ENCODE measurements at regions not wholly inside any gene's neighbourhood (a gene's known extent, or its start where the extent isn't known, plus 50 kb on each side); places are given as distances from the start of the nearest gene placed in this dataset.

DNA sequence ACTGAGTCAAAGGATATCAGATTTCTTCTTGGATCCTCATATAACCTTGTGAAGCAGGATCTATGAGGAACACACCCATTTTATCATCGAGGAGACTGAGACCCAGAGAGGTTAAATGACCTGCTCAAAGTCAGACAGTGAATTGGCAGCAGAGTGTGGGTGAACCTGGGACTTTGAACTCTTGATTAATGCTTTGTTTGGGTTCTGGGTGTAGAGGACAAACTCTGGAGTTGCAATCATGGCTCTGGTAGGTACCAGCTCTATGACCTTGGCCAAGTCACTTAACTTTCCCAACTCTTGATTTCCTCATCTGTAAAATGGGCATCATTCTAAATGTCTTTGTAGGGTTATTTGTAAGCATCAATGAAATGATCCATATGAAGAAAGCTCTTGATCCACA is 166.4 kb downstream of the HAPSTR1 start:
- no peak for DNase-seq (ENCODE audit: low read depth)
- TF ChIP-seq, protein P1, sequence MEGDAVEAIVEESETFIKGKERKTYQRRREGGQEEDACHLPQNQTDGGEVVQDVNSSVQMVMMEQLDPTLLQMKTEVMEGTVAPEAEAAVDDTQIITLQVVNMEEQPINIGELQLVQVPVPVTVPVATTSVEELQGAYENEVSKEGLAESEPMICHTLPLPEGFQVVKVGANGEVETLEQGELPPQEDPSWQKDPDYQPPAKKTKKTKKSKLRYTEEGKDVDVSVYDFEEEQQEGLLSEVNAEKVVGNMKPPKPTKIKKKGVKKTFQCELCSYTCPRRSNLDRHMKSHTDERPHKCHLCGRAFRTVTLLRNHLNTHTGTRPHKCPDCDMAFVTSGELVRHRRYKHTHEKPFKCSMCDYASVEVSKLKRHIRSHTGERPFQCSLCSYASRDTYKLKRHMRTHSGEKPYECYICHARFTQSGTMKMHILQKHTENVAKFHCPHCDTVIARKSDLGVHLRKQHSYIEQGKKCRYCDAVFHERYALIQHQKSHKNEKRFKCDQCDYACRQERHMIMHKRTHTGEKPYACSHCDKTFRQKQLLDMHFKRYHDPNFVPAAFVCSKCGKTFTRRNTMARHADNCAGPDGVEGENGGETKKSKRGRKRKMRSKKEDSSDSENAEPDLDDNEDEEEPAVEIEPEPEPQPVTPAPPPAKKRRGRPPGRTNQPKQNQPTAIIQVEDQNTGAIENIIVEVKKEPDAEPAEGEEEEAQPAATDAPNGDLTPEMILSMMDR (conservative IDR thresholded peaks at IDR 0.05; ENCODE audit: low read depth, low read length): no peak

DNA sequence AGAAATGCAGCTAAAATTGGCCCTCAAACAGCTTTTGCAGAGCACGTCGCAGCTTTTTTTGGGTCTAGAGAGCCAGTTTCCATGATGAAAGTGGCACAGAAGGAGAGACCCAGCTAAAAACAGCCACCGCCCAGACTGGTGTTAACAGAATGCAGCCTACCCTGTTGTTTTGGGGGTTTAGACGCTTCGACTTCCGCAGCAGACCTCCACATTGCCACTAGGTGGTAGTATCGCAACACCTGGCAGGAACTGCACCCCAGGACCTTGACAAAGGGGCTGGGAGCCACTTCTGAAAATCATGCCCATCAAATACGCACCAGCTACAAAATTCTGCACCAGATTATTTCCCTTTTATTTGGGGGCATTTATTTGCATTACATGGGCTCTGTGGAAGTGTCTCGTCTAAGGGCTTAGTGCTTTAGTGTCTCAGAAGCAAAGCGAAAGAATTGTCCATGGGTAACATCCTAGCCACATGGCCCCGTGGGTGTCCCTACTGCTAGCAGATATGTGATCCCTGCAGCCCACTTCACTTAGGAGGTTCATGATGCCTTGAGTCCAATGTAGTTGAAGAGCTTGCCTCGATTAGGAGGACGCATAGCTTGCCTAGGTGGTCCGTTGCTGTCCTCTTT is 167.1 kb downstream of the HAPSTR1 start:
- DNase-seq (ENCODE audit: low read depth): peak; percentile 4
- TF ChIP-seq, protein P1 (conservative IDR thresholded peaks at IDR 0.05; ENCODE audit: low read depth, low read length): peak; percentile 52

More for the DNA sequence above, 166.4 kb downstream of the HAPSTR1 start:
- H3K4me3 ChIP-seq (ENCODE audit: low read depth, low read length): no peak overlapping the region

DNA sequence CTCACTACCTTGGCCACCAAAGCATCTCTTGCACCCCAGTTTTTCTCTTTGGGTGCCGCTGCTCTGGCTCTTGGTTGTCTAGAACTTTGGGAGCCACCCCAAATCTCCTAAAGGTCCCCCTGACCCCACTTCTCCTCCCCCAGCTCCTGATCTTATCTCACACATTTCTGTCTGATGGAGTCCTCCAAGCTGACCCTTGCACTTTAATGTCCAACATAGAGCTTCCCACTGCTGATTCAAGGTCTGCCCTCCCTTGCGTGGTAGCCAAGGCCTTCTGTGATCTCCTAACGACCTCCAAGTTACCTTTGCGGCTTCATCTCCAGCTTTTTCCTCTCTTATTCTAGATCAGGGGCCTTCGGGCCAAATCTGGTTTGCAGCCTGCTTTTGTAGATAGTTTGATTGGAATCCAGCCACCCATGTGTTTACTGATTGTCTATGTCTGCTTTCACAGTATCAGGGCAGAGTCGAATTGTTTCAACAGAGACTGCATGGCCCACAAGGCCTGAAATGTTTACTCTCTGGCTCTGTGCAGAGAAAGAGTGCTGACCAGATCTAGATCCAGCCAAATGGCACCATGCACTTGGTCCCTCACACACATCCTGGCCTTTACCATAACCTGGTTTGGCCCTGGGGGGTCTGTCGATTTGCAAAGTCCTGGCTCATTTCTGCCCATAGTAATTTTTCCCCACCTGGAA is 168.6 kb downstream of the HAPSTR1 start:
- no peak overlapping the region for H3K4me3 ChIP-seq (ENCODE audit: low read depth, low read length)
- DNase-seq (ENCODE audit: low read depth): no peak
- TF ChIP-seq, protein P1 (conservative IDR thresholded peaks at IDR 0.05; ENCODE audit: low read depth, low read length): no peak

More for the DNA sequence above, 167.1 kb downstream of the HAPSTR1 start:
- H3K4me3 ChIP-seq (ENCODE audit: low read depth, low read length): no peak overlapping the region

DNA sequence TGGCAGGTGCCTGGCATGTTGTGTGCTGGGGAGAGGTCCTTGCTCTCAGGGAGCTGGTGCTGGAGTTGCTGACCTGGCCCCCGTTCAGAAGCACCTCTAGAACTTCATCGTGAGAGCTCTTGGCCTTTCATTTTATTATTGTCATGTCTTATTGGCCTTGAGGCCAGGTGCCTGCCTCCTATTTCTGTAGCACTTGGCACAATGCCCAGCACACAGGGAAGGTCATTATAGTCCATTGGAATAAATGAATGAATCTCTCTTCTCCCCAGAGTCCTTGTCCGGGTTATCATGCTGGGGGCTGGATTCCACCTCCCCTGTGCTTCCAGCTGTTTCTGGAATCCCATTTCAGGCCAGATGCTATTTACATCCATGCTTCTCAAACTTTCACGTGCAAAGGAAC is 169.2 kb downstream of the HAPSTR1 start:
- TF ChIP-seq, protein P1 (conservative IDR thresholded peaks at IDR 0.05; ENCODE audit: low read depth, low read length): no peak
- H3K4me3 ChIP-seq (ENCODE audit: low read depth, low read length): no peak overlapping the region
- DNase-seq (ENCODE audit: low read depth): no peak

DNA sequence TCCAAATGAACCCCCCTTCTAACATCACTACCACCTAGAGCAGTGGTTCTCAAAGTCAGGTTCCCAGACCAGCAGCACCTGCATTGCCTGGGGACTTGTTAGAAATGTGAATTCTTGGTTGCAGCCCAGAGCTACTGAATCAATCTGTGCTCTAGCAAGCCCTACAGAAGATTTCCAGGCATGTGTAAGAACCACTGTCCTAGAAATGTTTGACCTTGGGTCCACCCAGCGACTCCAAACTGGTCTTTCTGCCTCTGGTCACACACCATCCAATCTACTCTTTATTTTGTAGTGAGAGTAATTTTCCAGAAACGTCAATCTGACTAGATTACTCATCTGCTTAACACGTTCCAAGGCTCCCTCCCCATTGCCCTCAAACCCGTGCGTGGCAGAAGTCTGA is 169.9 kb downstream of the HAPSTR1 start:
- no peak for DNase-seq (ENCODE audit: low read depth)
- no peak overlapping the region for H3K4me3 ChIP-seq (ENCODE audit: low read depth, low read length)
- TF ChIP-seq, protein P1 (conservative IDR thresholded peaks at IDR 0.05; ENCODE audit: low read depth, low read length): no peak

DNA sequence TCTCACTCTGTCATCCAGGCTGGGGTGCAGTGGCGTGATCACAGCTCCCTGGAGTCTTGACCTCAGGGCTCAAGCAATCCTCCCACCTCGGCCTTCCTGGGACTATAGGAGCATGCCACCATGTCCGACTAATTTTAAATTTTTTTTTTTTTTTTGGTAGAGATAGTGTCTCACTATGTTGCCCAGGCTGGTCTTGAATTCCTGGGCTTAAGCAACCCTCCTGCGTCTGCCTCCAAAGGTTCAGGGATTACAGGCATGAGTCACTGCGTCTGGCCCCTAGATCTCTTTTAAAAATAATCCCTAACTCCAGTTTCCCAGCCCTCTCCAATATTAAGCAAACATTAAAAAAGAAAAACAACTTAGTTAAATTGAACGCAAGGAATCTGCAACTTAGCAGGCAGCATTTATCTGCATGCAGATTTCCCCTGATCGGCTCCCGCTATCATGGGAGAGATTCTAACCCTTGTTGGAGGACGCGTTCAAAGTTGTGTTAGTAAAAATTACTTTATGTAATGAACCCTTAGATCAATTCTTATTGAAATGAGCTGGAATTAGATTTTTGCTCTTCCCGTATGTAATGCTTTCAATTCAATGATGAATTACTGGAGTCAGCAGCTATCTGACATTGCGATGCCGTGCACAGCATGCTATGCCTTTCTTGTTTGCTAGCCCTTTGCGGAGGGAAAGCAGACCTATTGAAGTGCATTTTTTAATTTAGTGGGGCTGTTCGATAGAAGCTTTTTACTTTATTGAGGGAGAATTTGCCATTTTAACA is 171.7 kb downstream of the HAPSTR1 start:
- H3K4me3 ChIP-seq (ENCODE audit: low read depth, low read length): no peak overlapping the region
- DNase-seq (ENCODE audit: low read depth): no peak
- TF ChIP-seq, protein P1 (conservative IDR thresholded peaks at IDR 0.05; ENCODE audit: low read depth, low read length): no peak

Measured in choroid plexus epithelial cell (primary cell).